Panc1 (cell line): ENCODE measurements at regions not wholly inside any gene's neighbourhood (a gene's known extent, or its start where the extent isn't known, plus 50 kb on each side); places are given as distances from the start of the nearest gene placed in this dataset.

Source experiments
- POLR2AphosphoS5 ChIP-seq: IDR thresholded peaks from 2 replicates; pipeline ENCODE4 v1.6.1; 2012; ENCODE audit warnings: mild to moderate bottlenecking, low read depth, low read length, moderate library complexity
- TCF7L2 ChIP-seq: IDR thresholded peaks from 2 replicates; pipeline ENCODE4 v1.6.1; 2011; ENCODE audit warnings: mild to moderate bottlenecking, low read depth, low read length, inconsistent platforms
- TF ChIP-seq, protein P1 (sequence below): fragments of 450-650 bp; IDR thresholded peaks from 2 replicates; pipeline ENCODE4 v1.5.1; 2017; ENCODE audit warnings: mild to moderate bottlenecking
- TF ChIP-seq, protein P2 (sequence below), 2 experiments: IDR thresholded peaks; 2 replicates each; pipeline ENCODE4 v1.6.1; 2011 to 2012; ENCODE audit warnings: low read depth in 2 of 2, control low read depth in 1 of 2, low read length in 1 of 2, mild to moderate bottlenecking in 1 of 2, moderate library complexity in 1 of 2; ENCODE audit not compliant: insufficient read depth in 1 of 2

DNA sequence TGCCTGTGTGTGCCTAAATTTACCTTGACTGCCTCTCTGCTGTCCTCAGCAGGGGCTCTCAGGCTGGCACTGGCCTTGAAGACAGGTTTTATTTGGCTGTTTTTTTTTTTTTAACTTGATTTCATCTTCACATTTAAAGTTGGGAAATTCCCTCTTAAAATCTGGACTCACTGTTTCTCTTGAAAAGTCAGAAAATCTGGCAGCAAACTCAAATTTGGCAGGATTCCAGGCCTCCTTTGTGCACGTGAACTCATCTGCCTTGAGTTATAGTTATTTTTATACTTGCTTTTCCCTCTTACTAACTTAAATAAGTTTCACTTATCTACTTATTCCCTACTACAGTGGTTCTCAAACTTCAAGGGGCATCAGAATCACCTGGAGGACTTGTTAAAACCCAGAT, 118.4 kb upstream of the MAP3K1 start:
- TF ChIP-seq, protein P1, sequence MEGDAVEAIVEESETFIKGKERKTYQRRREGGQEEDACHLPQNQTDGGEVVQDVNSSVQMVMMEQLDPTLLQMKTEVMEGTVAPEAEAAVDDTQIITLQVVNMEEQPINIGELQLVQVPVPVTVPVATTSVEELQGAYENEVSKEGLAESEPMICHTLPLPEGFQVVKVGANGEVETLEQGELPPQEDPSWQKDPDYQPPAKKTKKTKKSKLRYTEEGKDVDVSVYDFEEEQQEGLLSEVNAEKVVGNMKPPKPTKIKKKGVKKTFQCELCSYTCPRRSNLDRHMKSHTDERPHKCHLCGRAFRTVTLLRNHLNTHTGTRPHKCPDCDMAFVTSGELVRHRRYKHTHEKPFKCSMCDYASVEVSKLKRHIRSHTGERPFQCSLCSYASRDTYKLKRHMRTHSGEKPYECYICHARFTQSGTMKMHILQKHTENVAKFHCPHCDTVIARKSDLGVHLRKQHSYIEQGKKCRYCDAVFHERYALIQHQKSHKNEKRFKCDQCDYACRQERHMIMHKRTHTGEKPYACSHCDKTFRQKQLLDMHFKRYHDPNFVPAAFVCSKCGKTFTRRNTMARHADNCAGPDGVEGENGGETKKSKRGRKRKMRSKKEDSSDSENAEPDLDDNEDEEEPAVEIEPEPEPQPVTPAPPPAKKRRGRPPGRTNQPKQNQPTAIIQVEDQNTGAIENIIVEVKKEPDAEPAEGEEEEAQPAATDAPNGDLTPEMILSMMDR: no peak
- no peak for TF ChIP-seq POLR2AphosphoS5
- TF ChIP-seq, protein P2, sequence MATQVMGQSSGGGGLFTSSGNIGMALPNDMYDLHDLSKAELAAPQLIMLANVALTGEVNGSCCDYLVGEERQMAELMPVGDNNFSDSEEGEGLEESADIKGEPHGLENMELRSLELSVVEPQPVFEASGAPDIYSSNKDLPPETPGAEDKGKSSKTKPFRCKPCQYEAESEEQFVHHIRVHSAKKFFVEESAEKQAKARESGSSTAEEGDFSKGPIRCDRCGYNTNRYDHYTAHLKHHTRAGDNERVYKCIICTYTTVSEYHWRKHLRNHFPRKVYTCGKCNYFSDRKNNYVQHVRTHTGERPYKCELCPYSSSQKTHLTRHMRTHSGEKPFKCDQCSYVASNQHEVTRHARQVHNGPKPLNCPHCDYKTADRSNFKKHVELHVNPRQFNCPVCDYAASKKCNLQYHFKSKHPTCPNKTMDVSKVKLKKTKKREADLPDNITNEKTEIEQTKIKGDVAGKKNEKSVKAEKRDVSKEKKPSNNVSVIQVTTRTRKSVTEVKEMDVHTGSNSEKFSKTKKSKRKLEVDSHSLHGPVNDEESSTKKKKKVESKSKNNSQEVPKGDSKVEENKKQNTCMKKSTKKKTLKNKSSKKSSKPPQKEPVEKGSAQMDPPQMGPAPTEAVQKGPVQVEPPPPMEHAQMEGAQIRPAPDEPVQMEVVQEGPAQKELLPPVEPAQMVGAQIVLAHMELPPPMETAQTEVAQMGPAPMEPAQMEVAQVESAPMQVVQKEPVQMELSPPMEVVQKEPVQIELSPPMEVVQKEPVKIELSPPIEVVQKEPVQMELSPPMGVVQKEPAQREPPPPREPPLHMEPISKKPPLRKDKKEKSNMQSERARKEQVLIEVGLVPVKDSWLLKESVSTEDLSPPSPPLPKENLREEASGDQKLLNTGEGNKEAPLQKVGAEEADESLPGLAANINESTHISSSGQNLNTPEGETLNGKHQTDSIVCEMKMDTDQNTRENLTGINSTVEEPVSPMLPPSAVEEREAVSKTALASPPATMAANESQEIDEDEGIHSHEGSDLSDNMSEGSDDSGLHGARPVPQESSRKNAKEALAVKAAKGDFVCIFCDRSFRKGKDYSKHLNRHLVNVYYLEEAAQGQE (IDR thresholded peaks at IDR 0.05; ENCODE audit: insufficient read depth in 1 of 2, low read depth in 2 of 2, low read length in 1 of 2): no peak
- TF ChIP-seq TCF7L2: no peak
